GM12878 (cell line): ENCODE measurements at regions not wholly inside any gene's neighbourhood (a gene's known extent, or its start where the extent isn't known, plus 50 kb on each side); places are given as distances from the start of the nearest gene placed in this dataset.

Experiments
- ATAC-seq: fragments of 200-7000 bp; cut with Tn5 transposase; 3 replicates; pipeline ENCODE4 v1.9.1; 2020; ENCODE audit warnings: mild to moderate bottlenecking, moderate library complexity
- BruUV-seq: library from RNA; stranded (reverse); fragments of 400-500 nt; replicated peaks from 2 replicates; lab custom pipeline; 2021; lab: Mats Ljungman, UMichigan
- CTCF ChIA-PET: fragments of 300-600 bp; sonication (Branson Sonifier 250); formaldehyde crosslinking; extraction: SDS; loops from one replicate; lab custom pipeline; 2021; ENCODE audit warnings: inconsistent platforms; lab: Yijun Ruan, JAX
- POLR2A ChIA-PET: fragments of 350-600 bp; formaldehyde crosslinking; extraction: SDS; loops from one replicate; lab custom pipeline; 2021; ENCODE audit warnings: inconsistent platforms; lab: Charles Lee
- RAD21 ChIA-PET: fragments of 300-600 bp; sonication (Branson Sonifier 250); formaldehyde crosslinking; loops from one replicate; lab custom pipeline; 2023; ENCODE audit warnings: antibody characterized with exemption; ENCODE audit not compliant: unreplicated experiment; lab: Charles Lee
- SMC1A ChIA-PET: fragments of 300-600 bp; sonication (Branson Sonifier 250); formaldehyde crosslinking; loops from one replicate; lab custom pipeline; 2023; ENCODE audit not compliant: unreplicated experiment, uncharacterized antibody; lab: Charles Lee
- DNase-seq: peaks from one replicate; pipeline ENCODE4 v3.0.0-alpha.2; 2011; ENCODE audit warnings: low read depth, low spot score
- FAIRE-seq: peaks from 3 replicates; lab custom pipeline; 2011; peaks lifted over from hg19 to GRCh38; lab: Jason Lieb, UNC
- H2AFZ ChIP-seq: 2 replicates; pipeline ENCODE4 v1.6.0; 2011; ENCODE audit warnings: low read depth, low read length, control low read depth; ENCODE audit not compliant: control insufficient read depth
- H3K27ac ChIP-seq: 2 replicates; pipeline ENCODE4 v1.5.1; 2011; ENCODE audit warnings: control low read depth; ENCODE audit not compliant: control insufficient read depth, insufficient read depth
- H3K27me3 ChIP-seq, 2 experiments: replicated peaks in 1 of 2; 2 replicates each; pipeline versions ENCODE4 v1.6.0 to v1.6.1; 2011; ENCODE audit warnings: low read length in 1 of 2; ENCODE audit not compliant: control insufficient read depth in 2 of 2, insufficient read depth in 2 of 2
- H3K36me3 ChIP-seq, 2 experiments: 2 replicates each; pipeline ENCODE4 v1.5.1; 2011; ENCODE audit warnings: low read length in 1 of 2; ENCODE audit not compliant: control insufficient read depth in 2 of 2, insufficient read depth in 2 of 2
- H3K4me1 ChIP-seq: 2 replicates; pipeline ENCODE4 v1.6.1; 2011; ENCODE audit warnings: mild to moderate bottlenecking, low read length, moderate library complexity, mixed read lengths; ENCODE audit not compliant: control insufficient read depth, insufficient read depth
- H3K4me2 ChIP-seq: 2 replicates; pipeline ENCODE4 v1.6.0; 2011; ENCODE audit warnings: control low read depth; ENCODE audit not compliant: control insufficient read depth, insufficient read depth
- H3K4me3 ChIP-seq: fragments of 200-600 bp; sonication (generic); 2 replicates; pipeline ENCODE4 v1.5.1; 2016
- H3K79me2 ChIP-seq: 2 replicates; pipeline ENCODE4 v1.6.0; 2011; ENCODE audit warnings: low read length; ENCODE audit not compliant: control insufficient read depth, insufficient read depth
- H3K9ac ChIP-seq: 2 replicates; pipeline ENCODE4 v1.8.0; 2011; ENCODE audit warnings: low read length, control low read depth, mixed read lengths; ENCODE audit not compliant: control insufficient read depth, insufficient read depth
- H3K9me3 ChIP-seq: replicated peaks from 3 replicates; pipeline ENCODE4 v1.5.1; 2011; ENCODE audit warnings: mild to moderate bottlenecking, low read length; ENCODE audit not compliant: control insufficient read depth, insufficient read depth
- H4K20me1 ChIP-seq: 2 replicates; pipeline ENCODE4 v1.6.0; 2011; ENCODE audit not compliant: control insufficient read depth, insufficient read depth
- CHD4 ChIP-seq: fragments of 200-600 bp; sonication (generic); IDR thresholded peaks from 2 replicates; pipeline ENCODE4 v1.6.1; 2016; ENCODE audit warnings: mild to moderate bottlenecking
- ESRRA ChIP-seq: IDR thresholded peaks from 2 replicates; pipeline ENCODE4 v1.6.1; 2012; ENCODE audit warnings: mild to moderate bottlenecking, low read length, improper control_type of control experiment
- IKZF2 ChIP-seq, 2 experiments: fragments of 450-650 bp; IDR thresholded peaks; 2 replicates each; pipeline ENCODE4 v1.6.1; 2017; ENCODE audit warnings: mild to moderate bottlenecking in 2 of 2, moderate library complexity in 2 of 2
- KLF5 ChIP-seq: fragments of 450-650 bp; IDR thresholded peaks from 2 replicates; pipeline ENCODE4 v1.6.1; 2014; ENCODE audit warnings: mild to moderate bottlenecking; ENCODE audit not compliant: partially characterized antibody
- NR2C2 ChIP-seq: IDR thresholded peaks from 2 replicates; pipeline ENCODE4 v1.6.1; 2011; ENCODE audit warnings: borderline replicate concordance, low read depth; ENCODE audit not compliant: control insufficient read depth, insufficient read length
- RB1 ChIP-seq: fragments of 450-650 bp; formaldehyde crosslinking; IDR thresholded peaks from 2 replicates; pipeline ENCODE4 v1.6.1; 2017; ENCODE audit warnings: mild to moderate bottlenecking, borderline replicate concordance
- RELA ChIP-seq: fragments of 450-650 bp; IDR thresholded peaks from 2 replicates; pipeline ENCODE4 v1.8.0; 2014; ENCODE audit warnings: borderline replicate concordance; ENCODE audit not compliant: partially characterized antibody
- TARDBP ChIP-seq: IDR thresholded peaks from 2 replicates; pipeline ENCODE4 v1.6.1; 2016; ENCODE audit warnings: borderline replicate concordance
- YY1 ChIP-seq: IDR thresholded peaks from 2 replicates; pipeline ENCODE4 v1.6.1; 2011; ENCODE audit warnings: low read depth, mild to moderate bottlenecking, low read length
- WGBS: methylation state at CpG from one replicate; pipeline ENCODE4 v1.1.6; 2016; ENCODE audit warnings: low lambda C conversion rate; ENCODE audit not compliant: insufficient replicate concordance, insufficient coverage; ENCODE audit errors: missing lambda C conversion rate; 5-methylcytosine and 5-hydroxymethylcytosine counted together
- in situ Hi-C: fragments of 300-500 bp; cut with MboI; formaldehyde crosslinking; loops from 9 replicates; pipeline ENCODE4 v1.14.3; 2018; ENCODE audit warnings: mixed read lengths
- intact Hi-C: fragments of 100-400 bp; cut with micrococcal nuclease; formaldehyde crosslinking; loops from one replicate; pipeline ENCODE4 v1.14.2; 2022; ENCODE audit not compliant: unreplicated experiment
- TF ChIP-seq, protein P1 (sequence below): fragments of 450-650 bp; formaldehyde crosslinking; IDR thresholded peaks from 2 replicates; pipeline ENCODE4 v1.5.0; 2022; ENCODE audit warnings: mild to moderate bottlenecking, missing genetic modification characterization
- TF ChIP-seq, protein P2 (sequence below): fragments of 450-650 bp; IDR thresholded peaks from 2 replicates; pipeline ENCODE4 v1.6.1; 2016; ENCODE audit warnings: mild to moderate bottlenecking, moderate library complexity, borderline replicate concordance
- TF ChIP-seq, protein P3 (sequence below): IDR thresholded peaks from 2 replicates; pipeline ENCODE4 v1.6.1; 2011; ENCODE audit warnings: low read depth, mild to moderate bottlenecking, low read length, moderate library complexity, borderline replicate concordance; ENCODE audit errors: extremely low read depth

DNA sequence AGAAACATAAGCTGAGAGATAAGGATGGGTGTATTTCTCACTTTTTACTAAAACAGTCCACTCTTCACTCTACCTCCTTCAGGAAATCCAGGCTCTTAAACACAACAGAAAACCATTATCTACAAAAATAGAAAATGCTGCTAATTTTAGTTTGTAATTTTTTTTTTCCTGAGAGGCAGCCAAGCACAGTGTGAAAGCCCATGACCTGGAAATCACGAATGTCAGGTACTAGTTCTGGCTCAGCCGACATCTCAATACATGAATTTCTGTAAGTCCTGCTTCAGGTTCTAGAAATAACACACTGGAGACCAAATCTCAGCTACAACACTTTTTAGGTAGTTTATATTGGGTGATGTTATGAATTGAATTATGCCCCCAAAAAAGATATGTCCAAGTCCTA is 308.9 kb downstream of the KCNA4 start (continued):
- TF ChIP-seq RB1 (no peak), ESRRA (no peak), NR2C2 (no peak)
- TF ChIP-seq, protein P1, sequence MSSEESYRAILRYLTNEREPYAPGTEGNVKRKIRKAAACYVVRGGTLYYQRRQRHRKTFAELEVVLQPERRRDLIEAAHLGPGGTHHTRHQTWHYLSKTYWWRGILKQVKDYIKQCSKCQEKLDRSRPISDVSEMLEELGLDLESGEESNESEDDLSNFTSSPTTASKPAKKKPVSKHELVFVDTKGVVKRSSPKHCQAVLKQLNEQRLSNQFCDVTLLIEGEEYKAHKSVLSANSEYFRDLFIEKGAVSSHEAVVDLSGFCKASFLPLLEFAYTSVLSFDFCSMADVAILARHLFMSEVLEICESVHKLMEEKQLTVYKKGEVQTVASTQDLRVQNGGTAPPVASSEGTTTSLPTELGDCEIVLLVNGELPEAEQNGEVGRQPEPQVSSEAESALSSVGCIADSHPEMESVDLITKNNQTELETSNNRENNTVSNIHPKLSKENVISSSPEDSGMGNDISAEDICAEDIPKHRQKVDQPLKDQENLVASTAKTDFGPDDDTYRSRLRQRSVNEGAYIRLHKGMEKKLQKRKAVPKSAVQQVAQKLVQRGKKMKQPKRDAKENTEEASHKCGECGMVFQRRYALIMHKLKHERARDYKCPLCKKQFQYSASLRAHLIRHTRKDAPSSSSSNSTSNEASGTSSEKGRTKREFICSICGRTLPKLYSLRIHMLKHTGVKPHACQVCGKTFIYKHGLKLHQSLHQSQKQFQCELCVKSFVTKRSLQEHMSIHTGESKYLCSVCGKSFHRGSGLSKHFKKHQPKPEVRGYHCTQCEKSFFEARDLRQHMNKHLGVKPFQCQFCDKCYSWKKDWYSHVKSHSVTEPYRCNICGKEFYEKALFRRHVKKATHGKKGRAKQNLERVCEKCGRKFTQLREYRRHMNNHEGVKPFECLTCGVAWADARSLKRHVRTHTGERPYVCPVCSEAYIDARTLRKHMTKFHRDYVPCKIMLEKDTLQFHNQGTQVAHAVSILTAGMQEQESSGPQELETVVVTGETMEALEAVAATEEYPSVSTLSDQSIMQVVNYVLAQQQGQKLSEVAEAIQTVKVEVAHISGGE, result no peak

DNA sequence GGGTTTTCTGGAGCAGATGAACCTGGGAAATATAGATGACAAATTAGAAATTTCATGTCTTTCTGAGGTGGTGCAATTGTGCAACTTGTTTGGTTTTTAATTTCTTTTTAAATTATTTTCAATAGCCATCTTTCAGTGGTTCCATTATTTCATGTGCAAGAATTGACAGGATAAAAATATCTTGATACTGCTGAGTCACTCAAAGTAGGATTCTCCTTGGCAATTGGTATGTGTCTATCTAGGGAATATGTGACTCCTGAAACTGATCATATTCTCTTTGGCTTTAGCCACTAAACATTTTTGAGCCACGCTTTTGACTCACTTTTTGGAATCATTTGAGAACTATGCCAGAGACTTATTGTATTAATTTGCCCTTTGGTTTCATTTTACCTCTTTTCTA is 331.5 kb downstream of the KCNA4 start:
- TF ChIP-seq KLF5, result no peak
- no peak for TF ChIP-seq TARDBP
- TF ChIP-seq RELA, result no peak
- no peak for TF ChIP-seq IKZF2 (IDR thresholded peaks at IDR 0.05)
- TF ChIP-seq, protein P2, sequence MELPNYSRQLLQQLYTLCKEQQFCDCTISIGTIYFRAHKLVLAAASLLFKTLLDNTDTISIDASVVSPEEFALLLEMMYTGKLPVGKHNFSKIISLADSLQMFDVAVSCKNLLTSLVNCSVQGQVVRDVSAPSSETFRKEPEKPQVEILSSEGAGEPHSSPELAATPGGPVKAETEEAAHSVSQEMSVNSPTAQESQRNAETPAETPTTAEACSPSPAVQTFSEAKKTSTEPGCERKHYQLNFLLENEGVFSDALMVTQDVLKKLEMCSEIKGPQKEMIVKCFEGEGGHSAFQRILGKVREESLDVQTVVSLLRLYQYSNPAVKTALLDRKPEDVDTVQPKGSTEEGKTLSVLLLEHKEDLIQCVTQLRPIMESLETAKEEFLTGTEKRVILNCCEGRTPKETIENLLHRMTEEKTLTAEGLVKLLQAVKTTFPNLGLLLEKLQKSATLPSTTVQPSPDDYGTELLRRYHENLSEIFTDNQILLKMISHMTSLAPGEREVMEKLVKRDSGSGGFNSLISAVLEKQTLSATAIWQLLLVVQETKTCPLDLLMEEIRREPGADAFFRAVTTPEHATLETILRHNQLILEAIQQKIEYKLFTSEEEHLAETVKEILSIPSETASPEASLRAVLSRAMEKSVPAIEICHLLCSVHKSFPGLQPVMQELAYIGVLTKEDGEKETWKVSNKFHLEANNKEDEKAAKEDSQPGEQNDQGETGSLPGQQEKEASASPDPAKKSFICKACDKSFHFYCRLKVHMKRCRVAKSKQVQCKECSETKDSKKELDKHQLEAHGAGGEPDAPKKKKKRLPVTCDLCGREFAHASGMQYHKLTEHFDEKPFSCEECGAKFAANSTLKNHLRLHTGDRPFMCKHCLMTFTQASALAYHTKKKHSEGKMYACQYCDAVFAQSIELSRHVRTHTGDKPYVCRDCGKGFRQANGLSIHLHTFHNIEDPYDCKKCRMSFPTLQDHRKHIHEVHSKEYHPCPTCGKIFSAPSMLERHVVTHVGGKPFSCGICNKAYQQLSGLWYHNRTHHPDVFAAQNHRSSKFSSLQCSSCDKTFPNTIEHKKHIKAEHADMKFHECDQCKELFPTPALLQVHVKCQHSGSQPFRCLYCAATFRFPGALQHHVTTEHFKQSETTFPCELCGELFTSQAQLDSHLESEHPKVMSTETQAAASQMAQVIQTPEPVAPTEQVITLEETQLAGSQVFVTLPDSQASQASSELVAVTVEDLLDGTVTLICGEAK, result no peak
- TF ChIP-seq, protein P3, sequence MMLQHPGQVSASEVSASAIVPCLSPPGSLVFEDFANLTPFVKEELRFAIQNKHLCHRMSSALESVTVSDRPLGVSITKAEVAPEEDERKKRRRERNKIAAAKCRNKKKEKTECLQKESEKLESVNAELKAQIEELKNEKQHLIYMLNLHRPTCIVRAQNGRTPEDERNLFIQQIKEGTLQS, result no peak
- no peak for TF ChIP-seq CHD4
- no peak for TF ChIP-seq YY1
- TF ChIP-seq, all 136 proteins: peak for 0
- Histone ChIP-seq H3K4me2 (no peak overlapping the region), H3K79me2 (no peaks in the 10 kb centered on the region), H4K20me1 (no peaks in the 10 kb centered on the region), H3K9ac (no peak overlapping the region), H3K36me3 (no peaks in the 10 kb centered on the region), H2AFZ (no peak overlapping the region), H3K27me3 (no peaks in the 10 kb centered on the region), H3K4me3 (no peak overlapping the region), H3K9me3 (no peaks in the 10 kb centered on the region), H3K4me1 (no peaks in the 10 kb centered on the region), H3K27ac (no peak overlapping the region)
- CTCF ChIA-PET, result no interaction called here
- FAIRE-seq, result no peak
- RAD21 ChIA-PET, result no interaction called here
- in situ Hi-C loops, result no loop called here
- intact Hi-C loops, result no loop called here
- WGBS, result 0% methylated on average over 1 of the region's 1 CpG
- DNase-seq, result no peak
- POLR2A ChIA-PET, result no interaction called here
- ATAC-seq, result no peak
- SMC1A ChIA-PET, result no interaction called here
- BruUV-seq, result no TSS peak
